Type B pancreatic cell (in vitro differentiated cells): ENCODE measurements at regions not wholly inside any gene's neighbourhood (a gene's known extent, or its start where the extent isn't known, plus 50 kb on each side); places are given as distances from the start of the nearest gene placed in this dataset.

Experiments
- DNase-seq: peaks from one replicate; pipeline ENCODE4 v3.0.0; 2021; ENCODE audit warnings: mixed read lengths; ENCODE audit not compliant: unreplicated experiment; ENCODE audit errors: extremely low spot score
- H3K27ac Mint-ChIP-seq: 2 replicates; pipeline ENCODE4 v1.8.0; 2021; ENCODE audit warnings: mild to moderate bottlenecking, mixed read lengths
- H3K27me3 Mint-ChIP-seq: 2 replicates; pipeline ENCODE4 v1.8.0; 2021; ENCODE audit warnings: mixed read lengths
- H3K36me3 Mint-ChIP-seq: 2 replicates; pipeline ENCODE4 v1.8.0; 2021; ENCODE audit warnings: mixed read lengths
- H3K4me1 Mint-ChIP-seq: one replicate; pipeline ENCODE4 v1.8.0; 2021; ENCODE audit warnings: mixed read lengths; ENCODE audit not compliant: unreplicated experiment
- H3K4me3 Mint-ChIP-seq: 2 replicates; pipeline ENCODE4 v1.8.0; 2021; ENCODE audit warnings: mild to moderate bottlenecking, mixed read lengths
- H3K9me3 Mint-ChIP-seq: 2 replicates; pipeline ENCODE4 v1.8.0; 2021; ENCODE audit warnings: mixed read lengths
- CTCF ChIP-seq: fragments of 200-600 bp; sonication (generic); conservative IDR thresholded peaks from 2 replicates; pipeline ENCODE4 v1.5.0; 2021; ENCODE audit warnings: antibody characterized with exemption, mild to moderate bottlenecking

DNA sequence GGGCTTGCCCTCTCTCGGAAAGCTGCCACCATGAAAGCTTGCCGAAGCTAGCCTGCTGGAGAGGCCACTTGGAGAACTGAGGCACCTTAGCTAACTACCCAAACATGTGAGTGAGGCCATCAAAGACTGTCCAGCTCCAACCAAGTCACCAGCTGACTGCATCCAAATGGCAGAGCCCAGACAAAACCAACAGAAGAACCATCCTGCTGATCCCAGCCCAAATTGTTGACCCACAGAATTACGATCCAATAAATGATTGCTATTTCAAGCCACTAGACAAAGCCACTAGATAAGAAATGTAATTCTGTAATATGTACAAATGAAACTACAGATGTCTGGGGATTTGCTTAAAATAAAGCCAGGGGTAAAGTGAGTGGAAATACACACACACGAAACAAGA, 109.8 kb upstream of the TRPM1 start:
- Mint-ChIP-seq H3K4me1 (no peaks in the 10 kb centered on the region), H3K27me3 (no peaks in the 10 kb centered on the region), H3K4me3 (no peak overlapping the region), H3K36me3 (no peaks in the 10 kb centered on the region), H3K27ac (no peak overlapping the region), H3K9me3 (no peaks in the 10 kb centered on the region)
- no peak for TF ChIP-seq CTCF
- DNase-seq, result no peak

DNA sequence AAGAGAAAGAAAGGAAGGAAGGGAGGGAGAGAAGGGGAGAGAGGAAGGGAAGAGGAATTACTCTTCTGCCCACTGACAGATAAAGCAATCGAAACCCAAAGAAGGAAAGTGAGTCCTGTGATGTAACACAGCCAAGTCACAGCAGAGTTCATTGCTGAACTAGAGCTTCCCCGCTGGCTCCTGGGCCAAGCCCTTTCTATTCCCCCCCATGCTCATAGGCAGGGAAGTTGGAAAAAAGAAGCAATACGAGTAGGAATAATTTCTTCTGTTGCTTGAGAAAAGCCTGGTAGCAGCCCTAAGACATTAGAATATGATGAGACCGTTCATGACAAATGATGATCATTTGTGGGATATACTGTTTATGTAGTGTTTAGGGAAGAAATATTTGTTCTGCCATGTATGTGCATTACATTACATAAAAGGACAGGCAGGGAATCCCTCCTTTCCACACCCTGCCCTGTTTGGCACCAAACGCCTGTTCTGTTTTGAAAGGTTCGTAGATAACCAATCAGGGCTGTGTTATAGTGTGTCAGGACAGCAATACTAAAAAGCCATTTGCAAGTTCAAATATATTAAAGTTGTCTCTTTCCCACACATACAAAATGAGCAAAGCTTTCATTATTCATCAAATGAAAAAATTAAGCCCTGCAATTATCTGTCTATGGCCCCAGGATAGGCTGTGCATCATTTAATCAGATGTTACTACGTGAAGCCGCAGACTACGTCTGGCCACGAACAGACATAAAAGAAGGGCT, 111.0 kb upstream of the TRPM1 start:
- no peak for TF ChIP-seq CTCF

GRCh38 chr15:31214158-31214863, 112.3 kb upstream of the KLF13 start:
- H3K4me1 Mint-ChIP-seq, result no peaks in the 10 kb centered on the region
- TF ChIP-seq CTCF, result no peak
- H3K27me3 Mint-ChIP-seq, result peaks cover 6% of the 10 kb centered on the region
- no peak for DNase-seq
- no peaks in the 10 kb centered on the region for H3K36me3 Mint-ChIP-seq
- H3K9me3 Mint-ChIP-seq, result no peaks in the 10 kb centered on the region
- no peak overlapping the region for H3K27ac Mint-ChIP-seq
- H3K4me3 Mint-ChIP-seq, result peak overlapping the region; percentile 73

More for the DNA sequence above, 111.0 kb upstream of the TRPM1 start:
- H3K36me3 Mint-ChIP-seq, result no peaks in the 10 kb centered on the region
- no peaks in the 10 kb centered on the region for H3K9me3 Mint-ChIP-seq
- no peak overlapping the region for H3K27ac Mint-ChIP-seq
- DNase-seq, result no peak
- no peak overlapping the region for H3K4me3 Mint-ChIP-seq
- H3K4me1 Mint-ChIP-seq, result no peaks in the 10 kb centered on the region
- peaks cover 6% of the 10 kb centered on the region for H3K27me3 Mint-ChIP-seq

GRCh38 chr15:31214864-31215489, 111.7 kb upstream of the KLF13 start:
- no peak overlapping the region for H3K27ac Mint-ChIP-seq

More at GRCh38 chr15:31214864-31215489, 111.7 kb upstream of the KLF13 start:
- no peak for DNase-seq
- H3K27me3 Mint-ChIP-seq, result peaks cover 6% of the 10 kb centered on the region
- no peaks in the 10 kb centered on the region for H3K9me3 Mint-ChIP-seq
- no peaks in the 10 kb centered on the region for H3K36me3 Mint-ChIP-seq
- H3K4me3 Mint-ChIP-seq, result peak overlapping the region; percentile 73
- H3K4me1 Mint-ChIP-seq, result no peaks in the 10 kb centered on the region
- no peak for TF ChIP-seq CTCF
